IMR-90 (cell line): ENCODE measurements at regions not wholly inside any gene's neighbourhood (a gene's known extent, or its start where the extent isn't known, plus 50 kb on each side); places are given as distances from the start of the nearest gene placed in this dataset.

ENCODE experiments used
- ATAC-seq: fragments of 200-7000 bp; cut with Tn5 transposase; 2 replicates; pipeline ENCODE4 v1.9.1; 2020; ENCODE audit warnings: low read depth, mild to moderate bottlenecking, moderate library complexity
- BruUV-seq: library from RNA; stranded (reverse); fragments of 400-500 nt; replicated peaks from 2 replicates; lab custom pipeline; 2021; lab: Mats Ljungman, UMichigan
- CTCF ChIA-PET: fragments of 300-600 bp; formaldehyde crosslinking; extraction: SDS; loops from one replicate; lab custom pipeline; 2021; ENCODE audit warnings: antibody characterized with exemption; lab: Yijun Ruan, JAX
- POLR2A ChIA-PET: fragments of 300-600 bp; sonication (Branson Sonifier 250); formaldehyde crosslinking; loops from one replicate; lab custom pipeline; 2022; ENCODE audit warnings: antibody characterized with exemption; ENCODE audit not compliant: unreplicated experiment; lab: Charles Lee
- DNase-seq: peaks from one replicate; pipeline ENCODE4 v3.0.0; 2013
- H2AFZ ChIP-seq: replicated peaks from 2 replicates; pipeline ENCODE3; 2013; ENCODE audit warnings: low read length, mild to moderate bottlenecking; ENCODE audit not compliant: poor library complexity
- H2AK5ac ChIP-seq: 2 replicates; pipeline ENCODE4 v1.6.1; 2013; ENCODE audit warnings: low read depth, low read length, inconsistent platforms
- H2AK9ac ChIP-seq: replicated peaks from 2 replicates; pipeline ENCODE3; 2013; ENCODE audit warnings: mild to moderate bottlenecking, low read depth, low read length, moderate library complexity; ENCODE audit not compliant: poor library complexity
- H2BK120ac ChIP-seq: 2 replicates; pipeline ENCODE4 v1.6.1; 2013; ENCODE audit warnings: low read depth, low read length, inconsistent platforms
- H2BK15ac ChIP-seq: 3 replicates; pipeline ENCODE4 v1.6.1; 2013; ENCODE audit warnings: low read depth, low read length, inconsistent platforms
- H2BK20ac ChIP-seq: 2 replicates; pipeline ENCODE4 v1.6.1; 2013; ENCODE audit warnings: low read depth, mild to moderate bottlenecking, inconsistent platforms, low read length, moderate library complexity
- H2BK5ac ChIP-seq: 2 replicates; pipeline ENCODE4 v1.6.1; 2013; ENCODE audit warnings: mild to moderate bottlenecking, low read depth, low read length, inconsistent platforms; ENCODE audit not compliant: poor library complexity, severe bottlenecking
- H3K14ac ChIP-seq: replicated peaks from 2 replicates; pipeline ENCODE4 v1.6.1; 2013; ENCODE audit warnings: low read depth, low read length, inconsistent platforms
- H3K18ac ChIP-seq: 2 replicates; pipeline ENCODE4 v1.6.1; 2013; ENCODE audit warnings: low read depth, low read length, control low read depth
- H3K23ac ChIP-seq: 2 replicates; pipeline ENCODE4 v1.6.1; 2013; ENCODE audit warnings: low read depth, low read length, inconsistent platforms
- H3K27ac ChIP-seq: 2 replicates; pipeline ENCODE4 v1.5.1; 2013; ENCODE audit warnings: mild to moderate bottlenecking, control low read depth, low read length; ENCODE audit not compliant: insufficient read depth
- H3K27me3 ChIP-seq: 2 replicates; pipeline ENCODE4 v1.6.1; 2013; ENCODE audit warnings: low read length; ENCODE audit not compliant: control insufficient read depth, insufficient read depth
- H3K36me3 ChIP-seq: 2 replicates; pipeline ENCODE4 v1.6.1; 2013; ENCODE audit warnings: low read length, mixed read lengths; ENCODE audit not compliant: control insufficient read depth, insufficient read depth
- H3K4ac ChIP-seq: 2 replicates; pipeline ENCODE4 v1.6.1; 2013; ENCODE audit warnings: low read depth, low read length, inconsistent platforms
- H3K4me1 ChIP-seq: 2 replicates; pipeline ENCODE4 v1.6.1; 2013; ENCODE audit warnings: low read length, mixed read lengths; ENCODE audit not compliant: control insufficient read depth, insufficient read depth
- H3K4me2 ChIP-seq: 2 replicates; pipeline ENCODE4 v1.6.1; 2013; ENCODE audit warnings: low read depth, mild to moderate bottlenecking, control low read depth, low read length, moderate library complexity
- H3K4me3 ChIP-seq: 2 replicates; pipeline ENCODE4 v1.5.1; 2013; ENCODE audit warnings: low read depth, mild to moderate bottlenecking, control low read depth, low read length, moderate library complexity; ENCODE audit not compliant: insufficient read depth
- H3K56ac ChIP-seq: 2 replicates; pipeline ENCODE4 v1.6.1; 2013; ENCODE audit warnings: low read length, inconsistent platforms; ENCODE audit not compliant: insufficient read depth; ENCODE audit errors: extremely low read depth
- H3K79me1 ChIP-seq, 2 experiments: 2 replicates each; pipeline ENCODE4 v1.6.1; 2013; ENCODE audit warnings: low read length in 2 of 2, inconsistent platforms in 1 of 2, low read depth in 1 of 2
- H3K9ac ChIP-seq: 2 replicates; pipeline ENCODE4 v1.6.1; 2013; ENCODE audit warnings: low read depth, low read length, control low read depth
- H3K9me1 ChIP-seq: 2 replicates; pipeline ENCODE4 v1.6.1; 2013; ENCODE audit warnings: low read length, inconsistent platforms; ENCODE audit not compliant: insufficient read depth
- H3K9me3 ChIP-seq: 2 replicates; pipeline ENCODE4 v1.6.1; 2013; ENCODE audit warnings: low read length; ENCODE audit not compliant: control insufficient read depth, insufficient read depth
- H4K20me1 ChIP-seq: 2 replicates; pipeline ENCODE4 v1.6.1; 2013; ENCODE audit warnings: low read length, inconsistent platforms; ENCODE audit not compliant: insufficient read depth
- H4K5ac ChIP-seq: 2 replicates; pipeline ENCODE4 v1.6.1; 2013; ENCODE audit warnings: mild to moderate bottlenecking, low read depth, low read length, control low read depth
- H4K8ac ChIP-seq, 2 experiments: 2 replicates each; pipeline ENCODE4 v1.6.1; 2013; ENCODE audit warnings: low read depth in 2 of 2, low read length in 2 of 2, control low read depth in 1 of 2, inconsistent platforms in 1 of 2
- H4K91ac ChIP-seq: 2 replicates; pipeline ENCODE4 v1.6.1; 2013; ENCODE audit warnings: low read depth, low read length, inconsistent platforms; ENCODE audit not compliant: insufficient read depth
- BHLHE40 ChIP-seq: fragments of 150-350 bp; IDR thresholded peaks from 2 replicates; pipeline ENCODE4 v1.6.1; 2016; ENCODE audit warnings: mild to moderate bottlenecking, low read depth, low read length
- CTCF ChIP-seq: conservative IDR thresholded peaks from 2 replicates; pipeline ENCODE4 v1.5.1; 2012; ENCODE audit warnings: mild to moderate bottlenecking, low read depth, low read length, improper control_type of control experiment
- MAFK ChIP-seq: IDR thresholded peaks from 2 replicates; pipeline ENCODE4 v1.6.1; 2012; ENCODE audit warnings: low read depth, low read length, improper control_type of control experiment
- POLR2A ChIP-seq: IDR thresholded peaks from 2 replicates; pipeline ENCODE4 v1.6.1; 2012; ENCODE audit warnings: mild to moderate bottlenecking, low read depth, low read length
- RAD21 ChIP-seq: IDR thresholded peaks from 2 replicates; pipeline ENCODE4 v1.6.1; 2012; ENCODE audit warnings: low read length, improper control_type of control experiment
- RCOR1 ChIP-seq: IDR thresholded peaks from 2 replicates; pipeline ENCODE4 v1.6.1; 2012; ENCODE audit warnings: mild to moderate bottlenecking, low read length, improper control_type of control experiment; ENCODE audit not compliant: insufficient replicate concordance
- RFX5 ChIP-seq: IDR thresholded peaks from 2 replicates; pipeline ENCODE4 v1.8.0; 2012; ENCODE audit warnings: low read depth, mild to moderate bottlenecking, low read length, moderate library complexity
- USF2 ChIP-seq: fragments of 150-350 bp; IDR thresholded peaks from 2 replicates; pipeline ENCODE4 v1.6.1; 2017; ENCODE audit warnings: mild to moderate bottlenecking, antibody characterized with exemption, low read length, low read depth
- WGBS, 2 experiments: methylation state at CpG; one replicate each; pipeline versions ENCODE4 v1.1.5 to v1.1.7; 2013; ENCODE audit warnings: missing lambda C conversion rate in 2 of 2; ENCODE audit not compliant: insufficient read length in 1 of 2; ENCODE audit errors: extremely low coverage in 2 of 2; 5-methylcytosine and 5-hydroxymethylcytosine counted together
- dilution Hi-C: fragments of 300-500 bp; cut with HindIII; formaldehyde crosslinking; loops from one replicate; pipeline ENCODE4 v1.14.3; 2018; ENCODE audit warnings: low sequenced_read_pairs; ENCODE audit not compliant: unreplicated experiment
- in situ Hi-C: fragments of 300-500 bp; cut with MboI; formaldehyde crosslinking; loops from 3 replicates; pipeline ENCODE4 v1.14.3; 2019; ENCODE audit warnings: low sequenced_read_pairs, inconsistent platforms, mixed read lengths
- intact Hi-C: fragments of 100-400 bp; cut with micrococcal nuclease; formaldehyde crosslinking; loops from 2 replicates; pipeline ENCODE4 v1.10.0; 2022

GRCh38 chr16:9539346-9539745 is 447.9 kb downstream of the HAPSTR1 start:
- Histone ChIP-seq H3K4me1 (no peaks in the 10 kb centered on the region), H3K4ac (no peak overlapping the region), H3K4me2 (no peak overlapping the region), H3K9me1 (no peaks in the 10 kb centered on the region), H4K8ac (no peak overlapping the region), H3K79me1 (no peaks in the 10 kb centered on the region), H2AK5ac (no peak overlapping the region), H3K56ac (no peak overlapping the region), H3K4me3 (no peak overlapping the region), H3K9ac (no peak overlapping the region), H4K20me1 (no peaks in the 10 kb centered on the region), H3K18ac (no peak overlapping the region), H3K36me3 (no peaks in the 10 kb centered on the region), H3K27me3 (no peaks in the 10 kb centered on the region), H2BK5ac (no peak overlapping the region), H2BK20ac (no peak overlapping the region), H2AFZ (no peak overlapping the region), H3K27ac (no peak overlapping the region), H4K91ac (no peak overlapping the region), H3K9me3 (peaks cover 30% of the 10 kb centered on the region), H3K23ac (no peak overlapping the region), H2AK9ac (no peak overlapping the region), H3K14ac (no peak overlapping the region), H2BK120ac (no peak overlapping the region), H2BK15ac (no peak overlapping the region), H4K5ac (no peak overlapping the region)
- dilution Hi-C loops, result no loop called here
- in situ Hi-C loops, result no loop called here
- ChIA-PET POLR2A (no interaction called here), CTCF (no interaction called here)
- intact Hi-C loops, result no loop called here
- no CpG with 5 or more reads among the region's 1 CpG for WGBS, 2 experiments
- ATAC-seq (no peak), DNase-seq (no peak)
- no peak for TF ChIP-seq POLR2A
- no peak for TF ChIP-seq RAD21
- no peak for TF ChIP-seq RCOR1
- TF ChIP-seq BHLHE40, result no peak
- no peak for TF ChIP-seq CTCF
- TF ChIP-seq RFX5, result no peak
- TF ChIP-seq USF2, result no peak
- no peak for TF ChIP-seq MAFK
- BruUV-seq, result no TSS peak
